Heart left ventricle (tissue), 16 donors: ENCODE measurements at regions not wholly inside any gene's neighbourhood (a gene's known extent, or its start where the extent isn't known, plus 50 kb on each side); places are given as distances from the start of the nearest gene placed in this dataset.

ENCODE experiments used
- ATAC-seq, 4 donors: fragments of 200-7000 bp; cut with Tn5 transposase; one replicate each; pipeline ENCODE4 v1.9.1; 2020 to 2022; ENCODE audit warnings: moderate library complexity in 4 of 4, mild to moderate bottlenecking in 3 of 4, moderate number of reproducible peaks in 1 of 4
- DNase-seq, 5 donors: peaks; one replicate each; pipeline ENCODE4 v3.0.0-alpha.2; 2020
- H3K27ac ChIP-seq, 12 donors: fragments of 200-600 bp; sonication (generic) in 4 of 12; one replicate each; pipeline versions ENCODE4 v1.5.0 to v1.8.0; 2016 to 2022; ENCODE audit warnings: mild to moderate bottlenecking in 2 of 12
- H3K27me3 ChIP-seq, 9 donors: fragments of 200-600 bp; sonication (generic) in 2 of 9; one replicate each; pipeline versions ENCODE4 v1.5.1 to v1.8.0; 2016 to 2022; ENCODE audit warnings: mild to moderate bottlenecking in 3 of 9
- H3K36me3 ChIP-seq, 9 donors: fragments of 200-600 bp; sonication (generic) in 2 of 9; one replicate each; pipeline versions ENCODE4 v1.5.0 to v1.8.0; 2018 to 2022; ENCODE audit warnings: mild to moderate bottlenecking in 2 of 9
- H3K4me1 ChIP-seq, 12 donors: fragments of 200-600 bp; sonication (generic) in 4 of 12; one replicate each; pipeline versions ENCODE4 v1.5.0 to v1.8.0; 2016 to 2022; ENCODE audit warnings: mild to moderate bottlenecking in 3 of 12
- H3K4me3 ChIP-seq, 12 donors: fragments of 200-600 bp; sonication (generic) in 4 of 12; one replicate each; pipeline versions ENCODE4 v1.5.0 to v1.8.0; 2017 to 2022; ENCODE audit warnings: mild to moderate bottlenecking in 9 of 12, moderate library complexity in 4 of 12
- H3K9me3 ChIP-seq, 12 donors: fragments of 200-600 bp; sonication (generic) in 4 of 12; one replicate each; pipeline versions ENCODE4 v1.5.0 to v1.8.0; 2016 to 2022; ENCODE audit warnings: mild to moderate bottlenecking in 1 of 12
- POLR2A ChIP-seq, 2 donors: fragments of 450-650 bp; IDR thresholded peaks; one replicate each; pipeline ENCODE4 v1.6.1; 2017; ENCODE audit warnings: antibody characterized with exemption in 2 of 2, mild to moderate bottlenecking in 2 of 2, moderate library complexity in 2 of 2
- WGBS, 4 donors: extraction: QIAGEN DNeasy Blood & Tissue Kit in 2 of 4; methylation state at CpG; one replicate each; pipeline versions ENCODE4 v1.1.5 to v1.1.7; 2013 to 2018; 5-methylcytosine and 5-hydroxymethylcytosine counted together
- intact Hi-C, 10 donors: fragments of 100-400 bp; cut with DNase I; formaldehyde crosslinking; loops; one replicate each; pipeline versions ENCODE4 v1.11.1 to v1.14.2; 2022
- TF ChIP-seq, protein P1 (sequence below), 12 donors: fragments of 200-600 bp; sonication (generic) in 4 of 12; IDR thresholded peaks; one replicate each; pipeline versions ENCODE4 v1.5.0 to v1.8.0; 2018 to 2022; ENCODE audit warnings: antibody characterized with exemption in 12 of 12, mild to moderate bottlenecking in 5 of 12
- donor health status: ischemic (EF 13 %, LVEDD 7.1; RV severe dilation, severe dysfunction).
- donor health status: healthy with polysubstance abuse.
- donor health status: DM: no; HTN: yes; CAD: no.
- donor health status: DM: no; HTN: no; CAD: no.
- donor health status: ischemic (EF 25% LVEDD 6.9; RV normal size, moderate dysfunction).
- donor health status: ischemic (EF 25% LVEDD 5.7; RV mildly dilated, moderate dysfunction).
- donor health status: healthy.
- donor health status: DM: yes; HTN: yes; CAD: no.
- donor health status: ischemic (EF 35%, LVEDD 5.7; RV mildly dilated, moderate dysfunction).
- donor health status: nonischemic (EF 11% LVEDD 7.7; RV severe dilation, severe dysfunction).
- donor health status: DM: yes; HTN: yes; CAD: no.
- donor health status: PGD.
- donor health status: ischemic (EF 29% LVEDD 5.4; RV normal size, mild dysfunction).
- donor health status: nonischemic (EF 23%, LVEDD 6.1; RV moderate dilation, normal function).

DNA sequence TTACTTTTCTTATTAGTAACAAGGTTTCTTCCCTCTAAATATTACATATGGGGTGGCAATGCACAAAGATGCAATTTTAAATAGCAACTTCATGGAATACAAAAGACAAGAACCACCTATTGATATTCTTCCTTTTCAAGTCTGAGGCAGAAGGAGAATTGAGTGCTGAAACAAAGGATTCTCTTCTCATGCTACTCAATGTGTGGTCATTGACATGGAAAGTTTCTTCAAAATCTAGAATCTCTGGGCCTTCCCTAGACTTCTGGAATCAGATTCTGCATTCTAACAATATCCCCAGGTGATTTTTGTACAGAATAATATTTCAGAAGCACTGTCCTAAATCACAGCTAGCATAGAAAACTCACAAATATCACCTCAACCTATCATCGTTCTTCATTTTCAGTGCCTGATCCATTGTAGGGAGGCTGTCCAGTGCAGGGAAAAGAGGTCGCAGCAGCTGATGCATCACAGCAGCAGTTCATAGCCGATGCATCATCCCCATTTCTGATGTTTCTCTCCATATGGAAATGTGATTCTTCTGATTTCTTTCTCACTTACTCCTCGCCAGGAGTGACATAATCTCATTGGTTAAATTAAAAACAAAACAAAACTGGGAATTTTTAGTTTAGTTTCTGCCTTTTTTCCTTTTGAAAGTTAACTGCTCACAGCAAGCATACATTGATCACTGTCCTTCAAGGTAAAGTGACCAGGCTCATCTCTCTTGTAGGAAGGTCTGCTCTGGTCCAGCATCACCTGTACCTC, 139.5 kb upstream of the FAM83B start:
- WGBS, 4 donors = 68 to 79% (median 72%) methylated on average over 4 of the region's 4 CpGs
- no peak for TF ChIP-seq POLR2A (IDR thresholded peaks at IDR 0.05)
- TF ChIP-seq, protein P1, sequence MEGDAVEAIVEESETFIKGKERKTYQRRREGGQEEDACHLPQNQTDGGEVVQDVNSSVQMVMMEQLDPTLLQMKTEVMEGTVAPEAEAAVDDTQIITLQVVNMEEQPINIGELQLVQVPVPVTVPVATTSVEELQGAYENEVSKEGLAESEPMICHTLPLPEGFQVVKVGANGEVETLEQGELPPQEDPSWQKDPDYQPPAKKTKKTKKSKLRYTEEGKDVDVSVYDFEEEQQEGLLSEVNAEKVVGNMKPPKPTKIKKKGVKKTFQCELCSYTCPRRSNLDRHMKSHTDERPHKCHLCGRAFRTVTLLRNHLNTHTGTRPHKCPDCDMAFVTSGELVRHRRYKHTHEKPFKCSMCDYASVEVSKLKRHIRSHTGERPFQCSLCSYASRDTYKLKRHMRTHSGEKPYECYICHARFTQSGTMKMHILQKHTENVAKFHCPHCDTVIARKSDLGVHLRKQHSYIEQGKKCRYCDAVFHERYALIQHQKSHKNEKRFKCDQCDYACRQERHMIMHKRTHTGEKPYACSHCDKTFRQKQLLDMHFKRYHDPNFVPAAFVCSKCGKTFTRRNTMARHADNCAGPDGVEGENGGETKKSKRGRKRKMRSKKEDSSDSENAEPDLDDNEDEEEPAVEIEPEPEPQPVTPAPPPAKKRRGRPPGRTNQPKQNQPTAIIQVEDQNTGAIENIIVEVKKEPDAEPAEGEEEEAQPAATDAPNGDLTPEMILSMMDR (IDR thresholded peaks at IDR 0.05) = no peak
- Histone ChIP-seq H3K4me3 (no peak overlapping the region), H3K36me3 (no peaks in the 10 kb centered on the region), H3K27me3 (no peaks in the 10 kb centered on the region), H3K27ac (no peak overlapping the region), H3K9me3 (no peaks in the 10 kb centered on the region), H3K4me1 (peaks cover 0 to 5% (median 0%) of the 10 kb centered on the region in 12 donors)
- intact Hi-C loops = no loop called here
- no peak for ATAC-seq
- DNase-seq = no peak

DNA sequence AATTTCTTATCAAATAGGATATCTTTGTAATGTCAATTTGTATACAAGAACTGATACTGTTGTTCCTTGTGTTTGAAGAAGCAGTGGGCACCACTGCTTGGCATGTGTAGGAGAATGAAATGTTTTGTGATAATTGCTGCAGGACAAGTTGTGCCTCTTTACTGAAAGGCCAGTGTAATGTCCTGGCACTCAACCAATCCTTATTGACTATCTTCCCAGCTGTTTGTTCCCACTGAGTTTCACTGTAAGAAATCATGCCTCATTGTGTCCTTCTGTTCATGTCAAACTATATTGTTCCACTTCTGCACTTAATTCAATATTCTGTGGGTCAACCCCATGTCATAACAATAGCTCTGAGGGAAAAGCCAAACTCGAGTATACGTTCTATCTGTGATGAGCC, 136.1 kb upstream of the FAM83B start:
- 36 to 62% (median 44%) methylated on average over 2 of the region's 2 CpGs for WGBS, 4 donors
- Histone ChIP-seq H3K27ac (no peak overlapping the region), H3K4me3 (no peak overlapping the region), H3K36me3 (no peaks in the 10 kb centered on the region), H3K4me1 (peaks cover 0 to 6% (median 0%) of the 10 kb centered on the region in 12 donors), H3K27me3 (no peaks in the 10 kb centered on the region), H3K9me3 (no peaks in the 10 kb centered on the region)
- no peak for DNase-seq
- TF ChIP-seq, protein P1 (IDR thresholded peaks at IDR 0.05) = no peak
- TF ChIP-seq POLR2A (IDR thresholded peaks at IDR 0.05) = no peak
- peak; percentile 55 to 85 (median 66) for ATAC-seq
- intact Hi-C loops = loop anchor here in 5 of 10 donors (10.0 kb wide), 4 partner anchors 244 to 726 kb away; no protein-coding TSS in a partner anchor

DNA sequence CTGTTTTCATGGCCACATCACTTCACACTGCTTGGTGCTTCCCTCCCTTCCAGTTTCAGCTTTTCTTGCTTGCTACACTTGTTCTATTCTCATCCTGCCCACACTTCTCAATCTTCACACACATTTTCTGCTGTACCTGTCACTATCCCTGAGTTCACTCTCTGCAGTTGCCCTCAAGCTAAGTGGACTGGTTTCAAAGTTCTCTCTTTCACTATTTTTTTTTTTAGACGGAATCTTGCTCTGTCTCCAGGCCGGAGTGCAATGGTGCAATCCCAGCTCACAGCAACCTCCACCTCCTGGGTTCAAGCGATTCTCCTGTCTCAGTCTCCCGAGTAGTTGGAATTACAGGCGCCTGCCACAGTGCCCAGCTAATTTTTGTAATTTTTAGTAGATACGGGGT, 130.6 kb upstream of the FAM83B start:
- Histone ChIP-seq H3K9me3 (no peaks in the 10 kb centered on the region), H3K4me1 (peaks cover 0 to 6% (median 0%) of the 10 kb centered on the region in 12 donors), H3K27me3 (no peaks in the 10 kb centered on the region), H3K4me3 (no peak overlapping the region), H3K27ac (no peak overlapping the region), H3K36me3 (no peaks in the 10 kb centered on the region)
- ATAC-seq = no peak
- intact Hi-C loops = loop anchor here in 7 of 10 donors (5.0 to 10.0 kb wide), 6 partner anchors 239 to 731 kb away; no protein-coding TSS in a partner anchor
- no peak for DNase-seq
- TF ChIP-seq, protein P1 (IDR thresholded peaks at IDR 0.05) = no peak
- TF ChIP-seq POLR2A (IDR thresholded peaks at IDR 0.05) = no peak
- 83 to 91% (median 88%) methylated on average over 6 of the region's 6 CpGs for WGBS, 4 donors

DNA sequence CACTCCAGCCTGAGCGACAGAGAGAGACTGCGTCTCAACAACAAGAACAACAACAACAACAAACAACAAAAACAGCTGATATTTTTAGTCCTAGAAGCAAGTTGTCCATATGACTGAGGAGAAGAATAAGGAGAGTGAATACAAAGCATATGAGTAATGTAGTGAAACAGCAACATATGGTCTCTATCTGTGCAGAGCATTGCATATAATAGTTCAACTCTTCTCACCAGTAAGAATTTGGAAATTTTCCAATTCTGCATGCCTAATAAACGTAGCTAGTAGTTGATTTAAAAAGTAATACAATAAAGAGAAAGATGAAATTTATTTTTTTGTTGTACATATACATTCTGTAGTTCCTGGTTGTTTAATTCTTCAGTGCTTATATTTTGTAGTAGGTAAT, 129.7 kb upstream of the FAM83B start:
- peaks cover 0 to 6% (median 0%) of the 10 kb centered on the region in 12 donors for H3K4me1 ChIP-seq
- WGBS, 4 donors = 63 to 70% (median 68%) methylated on average over 3 of the region's 3 CpGs
- H3K36me3 ChIP-seq = no peaks in the 10 kb centered on the region
- no peak for ATAC-seq
- no peaks in the 10 kb centered on the region for H3K27me3 ChIP-seq
- no peak for DNase-seq
- TF ChIP-seq, protein P1 (IDR thresholded peaks at IDR 0.05) = no peak
- no peak for TF ChIP-seq POLR2A (IDR thresholded peaks at IDR 0.05)
- H3K9me3 ChIP-seq = no peaks in the 10 kb centered on the region
- intact Hi-C loops = loop anchor here in 7 of 10 donors (5.0 to 10.0 kb wide), 6 partner anchors 238 to 732 kb away; no protein-coding TSS in a partner anchor
- H3K27ac ChIP-seq = no peak overlapping the region
- no peak overlapping the region for H3K4me3 ChIP-seq
